HuH-7 (cell line): ENCODE measurements at regions not wholly inside any gene's neighbourhood (a gene's known extent, or its start where the extent isn't known, plus 50 kb on each side); places are given as distances from the start of the nearest gene placed in this dataset.
A peak's percentile ranks its signal among the peaks of the same experiment; 100 is the strongest.

ENCODE experiments used
- DNase-seq: peaks from one replicate; pipeline ENCODE4 v3.0.0; 2011; ENCODE audit warnings: low spot score

GRCh38 chr4:90007494-90008167, 113.0 kb downstream of the MMRN1 start:
- no peak for DNase-seq

- DNase-seq: no peak
Observed at GRCh38 chr4:90012918-90013317, 114.3 kb upstream of the CCSER1 start.

- no peak for DNase-seq
Observed at GRCh38 chr4:90024519-90024918, 102.7 kb upstream of the CCSER1 start.

GRCh38 chr4:90025248-90025647, 101.9 kb upstream of the CCSER1 start:
- DNase-seq: no peak

- DNase-seq: no peak
Observed at GRCh38 chr4:90027565-90027964, 99.6 kb upstream of the CCSER1 start.

GRCh38 chr4:90028460-90028859, 98.7 kb upstream of the CCSER1 start:
- no peak for DNase-seq

- DNase-seq: no peak
Observed at GRCh38 chr4:90030202-90030601, 97.0 kb upstream of the CCSER1 start.

- peak; percentile 2 for DNase-seq
Observed at GRCh38 chr4:90030953-90031352, 96.2 kb upstream of the CCSER1 start.

GRCh38 chr4:90039122-90039521, 88.1 kb upstream of the CCSER1 start:
- DNase-seq: no peak

- DNase-seq: no peak
Observed at GRCh38 chr4:90051999-90052398, 75.2 kb upstream of the CCSER1 start.

GRCh38 chr4:90057091-90057490, 70.1 kb upstream of the CCSER1 start:
- DNase-seq: no peak

- DNase-seq: no peak
Observed at GRCh38 chr4:90060039-90060438, 67.2 kb upstream of the CCSER1 start.

GRCh38 chr4:90061881-90062280, 65.3 kb upstream of the CCSER1 start:
- no peak for DNase-seq

- no peak for DNase-seq
Observed at GRCh38 chr4:90064196-90064595, 63.0 kb upstream of the CCSER1 start.

- no peak for DNase-seq
Observed at GRCh38 chr4:90069151-90069550, 58.0 kb upstream of the CCSER1 start.

- no peak for DNase-seq
Observed at GRCh38 chr4:90071289-90072235, 55.6 kb upstream of the CCSER1 start.

GRCh38 chr4:90074322-90074886, 52.8 kb upstream of the CCSER1 start:
- no peak for DNase-seq
